GM23338 (cell line): ENCODE measurements at regions not wholly inside any gene's neighbourhood (a gene's known extent, or its start where the extent isn't known, plus 50 kb on each side); places are given as distances from the start of the nearest gene placed in this dataset.

Experiments
- CREB1 ChIP-seq: fragments of 250-450 bp; sonication (Bioruptor Pico); IDR thresholded peaks from 2 replicates; pipeline ENCODE4 v1.5.0; 2020; ENCODE audit warnings: low read depth, mild to moderate bottlenecking, moderate library complexity
- EZH2 ChIP-seq: fragments of 200-600 bp; sonication (generic); IDR thresholded peaks from one replicate; pipeline ENCODE4 v1.8.0; 2017; ENCODE audit warnings: antibody characterized with exemption, mild to moderate bottlenecking, low read depth; ENCODE audit not compliant: unreplicated experiment
- EZH2phosphoT487 ChIP-seq: fragments of 200-600 bp; sonication (generic); IDR thresholded peaks from one replicate; pipeline ENCODE4 v1.8.1; 2018; ENCODE audit warnings: antibody characterized with exemption; ENCODE audit not compliant: unreplicated experiment
- JUNB ChIP-seq: IDR thresholded peaks from one replicate; pipeline ENCODE4 v1.6.1; 2016; ENCODE audit warnings: antibody characterized with exemption; ENCODE audit not compliant: unreplicated experiment
- NANOG ChIP-seq: IDR thresholded peaks from 2 replicates; pipeline ENCODE4 v1.6.1; 2016; ENCODE audit warnings: antibody characterized with exemption, borderline replicate concordance
- POLR2AphosphoS5 ChIP-seq: IDR thresholded peaks from 2 replicates; pipeline ENCODE4 v1.6.1; 2016; ENCODE audit warnings: antibody characterized with exemption, low read depth
- STAT1 ChIP-seq: IDR thresholded peaks from one replicate; pipeline ENCODE4 v1.6.1; 2016; ENCODE audit warnings: antibody characterized with exemption; ENCODE audit not compliant: unreplicated experiment
- TF ChIP-seq, protein P1 (sequence below), 2 experiments: fragments of 200-600 bp in 1 of 2; sonication (generic) in 1 of 2; conservative IDR thresholded peaks; 2 replicates each; pipeline versions ENCODE4 v1.5.1 to v1.6.1; 2016 to 2017; ENCODE audit warnings: antibody characterized with exemption in 2 of 2, low read depth in 2 of 2, mild to moderate bottlenecking in 2 of 2, moderate library complexity in 1 of 2
- TF ChIP-seq, protein P2 (sequence below): IDR thresholded peaks from one replicate; pipeline ENCODE4 v1.6.1; 2018; ENCODE audit warnings: antibody characterized with exemption; ENCODE audit not compliant: unreplicated experiment
- TF ChIP-seq, protein P3 (sequence below): IDR thresholded peaks from 2 replicates; pipeline ENCODE4 v1.6.1; 2016; ENCODE audit warnings: antibody characterized with exemption

DNA sequence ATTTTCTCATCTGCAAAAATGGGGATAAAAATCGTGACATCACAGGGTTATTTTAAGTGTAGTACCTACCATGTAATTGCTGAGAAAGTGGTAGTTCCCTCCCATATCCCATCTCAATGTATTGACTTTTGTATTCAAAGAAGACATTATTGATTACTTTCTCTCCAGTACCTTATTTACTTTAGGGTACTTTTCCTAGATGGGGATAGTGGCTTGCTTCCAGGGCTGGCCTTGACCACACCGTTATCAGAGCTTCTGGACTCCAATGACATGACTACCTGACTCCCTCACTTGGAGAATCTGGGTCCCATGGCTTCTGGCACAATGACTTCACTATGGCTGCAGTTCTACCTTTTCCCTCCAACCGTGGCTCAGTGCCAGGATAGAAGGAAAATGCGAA, 58.2 kb upstream of the EOLA2 start:
- TF ChIP-seq EZH2, result no peak
- TF ChIP-seq, protein P1, sequence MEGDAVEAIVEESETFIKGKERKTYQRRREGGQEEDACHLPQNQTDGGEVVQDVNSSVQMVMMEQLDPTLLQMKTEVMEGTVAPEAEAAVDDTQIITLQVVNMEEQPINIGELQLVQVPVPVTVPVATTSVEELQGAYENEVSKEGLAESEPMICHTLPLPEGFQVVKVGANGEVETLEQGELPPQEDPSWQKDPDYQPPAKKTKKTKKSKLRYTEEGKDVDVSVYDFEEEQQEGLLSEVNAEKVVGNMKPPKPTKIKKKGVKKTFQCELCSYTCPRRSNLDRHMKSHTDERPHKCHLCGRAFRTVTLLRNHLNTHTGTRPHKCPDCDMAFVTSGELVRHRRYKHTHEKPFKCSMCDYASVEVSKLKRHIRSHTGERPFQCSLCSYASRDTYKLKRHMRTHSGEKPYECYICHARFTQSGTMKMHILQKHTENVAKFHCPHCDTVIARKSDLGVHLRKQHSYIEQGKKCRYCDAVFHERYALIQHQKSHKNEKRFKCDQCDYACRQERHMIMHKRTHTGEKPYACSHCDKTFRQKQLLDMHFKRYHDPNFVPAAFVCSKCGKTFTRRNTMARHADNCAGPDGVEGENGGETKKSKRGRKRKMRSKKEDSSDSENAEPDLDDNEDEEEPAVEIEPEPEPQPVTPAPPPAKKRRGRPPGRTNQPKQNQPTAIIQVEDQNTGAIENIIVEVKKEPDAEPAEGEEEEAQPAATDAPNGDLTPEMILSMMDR (conservative IDR thresholded peaks at IDR 0.05; ENCODE audit: low read depth in 2 of 2), result no peak
- no peak for TF ChIP-seq POLR2AphosphoS5
- TF ChIP-seq STAT1, result no peak
- no peak for TF ChIP-seq EZH2phosphoT487
- TF ChIP-seq CREB1 (CRISPR knock-in tag), result no peak
- TF ChIP-seq, protein P2, sequence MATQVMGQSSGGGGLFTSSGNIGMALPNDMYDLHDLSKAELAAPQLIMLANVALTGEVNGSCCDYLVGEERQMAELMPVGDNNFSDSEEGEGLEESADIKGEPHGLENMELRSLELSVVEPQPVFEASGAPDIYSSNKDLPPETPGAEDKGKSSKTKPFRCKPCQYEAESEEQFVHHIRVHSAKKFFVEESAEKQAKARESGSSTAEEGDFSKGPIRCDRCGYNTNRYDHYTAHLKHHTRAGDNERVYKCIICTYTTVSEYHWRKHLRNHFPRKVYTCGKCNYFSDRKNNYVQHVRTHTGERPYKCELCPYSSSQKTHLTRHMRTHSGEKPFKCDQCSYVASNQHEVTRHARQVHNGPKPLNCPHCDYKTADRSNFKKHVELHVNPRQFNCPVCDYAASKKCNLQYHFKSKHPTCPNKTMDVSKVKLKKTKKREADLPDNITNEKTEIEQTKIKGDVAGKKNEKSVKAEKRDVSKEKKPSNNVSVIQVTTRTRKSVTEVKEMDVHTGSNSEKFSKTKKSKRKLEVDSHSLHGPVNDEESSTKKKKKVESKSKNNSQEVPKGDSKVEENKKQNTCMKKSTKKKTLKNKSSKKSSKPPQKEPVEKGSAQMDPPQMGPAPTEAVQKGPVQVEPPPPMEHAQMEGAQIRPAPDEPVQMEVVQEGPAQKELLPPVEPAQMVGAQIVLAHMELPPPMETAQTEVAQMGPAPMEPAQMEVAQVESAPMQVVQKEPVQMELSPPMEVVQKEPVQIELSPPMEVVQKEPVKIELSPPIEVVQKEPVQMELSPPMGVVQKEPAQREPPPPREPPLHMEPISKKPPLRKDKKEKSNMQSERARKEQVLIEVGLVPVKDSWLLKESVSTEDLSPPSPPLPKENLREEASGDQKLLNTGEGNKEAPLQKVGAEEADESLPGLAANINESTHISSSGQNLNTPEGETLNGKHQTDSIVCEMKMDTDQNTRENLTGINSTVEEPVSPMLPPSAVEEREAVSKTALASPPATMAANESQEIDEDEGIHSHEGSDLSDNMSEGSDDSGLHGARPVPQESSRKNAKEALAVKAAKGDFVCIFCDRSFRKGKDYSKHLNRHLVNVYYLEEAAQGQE, result no peak
- TF ChIP-seq JUNB, result no peak
- TF ChIP-seq, protein P3, sequence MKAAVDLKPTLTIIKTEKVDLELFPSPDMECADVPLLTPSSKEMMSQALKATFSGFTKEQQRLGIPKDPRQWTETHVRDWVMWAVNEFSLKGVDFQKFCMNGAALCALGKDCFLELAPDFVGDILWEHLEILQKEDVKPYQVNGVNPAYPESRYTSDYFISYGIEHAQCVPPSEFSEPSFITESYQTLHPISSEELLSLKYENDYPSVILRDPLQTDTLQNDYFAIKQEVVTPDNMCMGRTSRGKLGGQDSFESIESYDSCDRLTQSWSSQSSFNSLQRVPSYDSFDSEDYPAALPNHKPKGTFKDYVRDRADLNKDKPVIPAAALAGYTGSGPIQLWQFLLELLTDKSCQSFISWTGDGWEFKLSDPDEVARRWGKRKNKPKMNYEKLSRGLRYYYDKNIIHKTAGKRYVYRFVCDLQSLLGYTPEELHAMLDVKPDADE, result no peak
- no peak for TF ChIP-seq NANOG
